A549 (cell line): ENCODE measurements at regions not wholly inside any gene's neighbourhood (a gene's known extent, or its start where the extent isn't known, plus 50 kb on each side); places are given as distances from the start of the nearest gene placed in this dataset.
"Not testable (repeated sequence)": the region's sequence is repeated elsewhere in the genome, so short reads cannot be mapped to it uniquely, and the experiment has no call there.

Experiments
- ATAC-seq, 2 experiments: fragments of 200-7000 bp in 1 of 2; fragments of >200 bp in 1 of 2; cut with Nextera tagmentation in 1 of 2; cut with Tn5 transposase in 1 of 2; 3 replicates each; pipeline versions ENCODE4 v1.8.0 to v1.9.1; 2018 to 2020; ENCODE audit warnings: mild to moderate bottlenecking in 1 of 2, moderate library complexity in 1 of 2
- CTCF ChIA-PET: fragments of 300-600 bp; sonication (Branson Sonifier 250); formaldehyde crosslinking; extraction: SDS; loops from one replicate; lab custom pipeline; 2021; ENCODE audit warnings: antibody characterized with exemption, inconsistent platforms; lab: Yijun Ruan, JAX
- POLR2A ChIA-PET: fragments of 350-600 bp; formaldehyde crosslinking; extraction: SDS; loops from one replicate; lab custom pipeline; 2021; ENCODE audit warnings: antibody characterized with exemption, inconsistent platforms; lab: Yijun Ruan, JAX
- DNase-seq, 2 experiments: peaks; one replicate each; pipeline versions ENCODE4 v3.0.0 to v3.0.0-alpha.2; 2011 to 2016; ENCODE audit warnings: low read depth in 1 of 2, low spot score in 1 of 2
- FAIRE-seq: peaks from 2 replicates; lab custom pipeline; 2011; peaks lifted over from hg19 to GRCh38; lab: Jason Lieb, UNC
- H3K27ac ChIP-seq, 2 experiments: fragments of >200 bp; sonication (Bioruptor Twin); formaldehyde crosslinking; 3 replicates each; pipeline ENCODE4 v1.5.1; 2016 to 2017
- H3K4me1 ChIP-seq: fragments of >200 bp; sonication (Bioruptor Twin); formaldehyde crosslinking; 3 replicates; pipeline ENCODE4 v1.6.1; 2016
- H3K4me2 ChIP-seq: fragments of >200 bp; sonication (Bioruptor Twin); formaldehyde crosslinking; 3 replicates; pipeline ENCODE4 v1.6.1; 2016
- H3K4me3 ChIP-seq: fragments of >200 bp; sonication (Bioruptor Twin); formaldehyde crosslinking; 3 replicates; pipeline ENCODE4 v1.5.1; 2016
- H3K9me3 ChIP-seq: fragments of >200 bp; sonication (Bioruptor Twin); formaldehyde crosslinking; 3 replicates; pipeline ENCODE4 v1.6.1; 2016
- ATOH8 ChIP-seq: fragments of 250-450 bp; sonication (Bioruptor Pico); IDR thresholded peaks from 2 replicates; pipeline ENCODE4 v1.5.0; 2020; ENCODE audit warnings: low read depth, mild to moderate bottlenecking, moderate library complexity
- CBX8 ChIP-seq: fragments of 200-600 bp; sonication (generic); IDR thresholded peaks from 2 replicates; pipeline ENCODE4 v1.6.1; 2016
- E2F6 ChIP-seq: IDR thresholded peaks from 2 replicates; pipeline ENCODE4 v1.6.1; 2012; ENCODE audit warnings: low read depth, borderline replicate concordance
- ELK1 ChIP-seq: fragments of 150-350 bp; IDR thresholded peaks from 2 replicates; pipeline ENCODE4 v1.6.1; 2014; ENCODE audit warnings: low read depth, mild to moderate bottlenecking, low read length
- ESRRA ChIP-seq: fragments of 150-350 bp; IDR thresholded peaks from 2 replicates; pipeline ENCODE4 v1.6.1; 2014; ENCODE audit warnings: mild to moderate bottlenecking, low read length, borderline replicate concordance
- FOSB ChIP-seq: fragments of 250-450 bp; sonication (Bioruptor Pico); IDR thresholded peaks from 2 replicates; pipeline ENCODE4 v1.5.0; 2020; ENCODE audit warnings: mild to moderate bottlenecking, moderate library complexity
- FOSL2 ChIP-seq, 2 experiments: fragments of 450-650 bp in 1 of 2; fragments of >200 bp in 1 of 2; sonication (Bioruptor Twin) in 1 of 2; formaldehyde crosslinking; IDR thresholded peaks; 2 replicates each; pipeline versions ENCODE4 v1.5.0 to v1.6.1; 2016 to 2020; ENCODE audit warnings: mild to moderate bottlenecking in 1 of 2, moderate library complexity in 1 of 2
- HDAC2 ChIP-seq: fragments of 200-600 bp; sonication (generic); IDR thresholded peaks from 2 replicates; pipeline ENCODE4 v1.6.1; 2016
- HOXB13 ChIP-seq: fragments of 250-450 bp; sonication (Bioruptor Pico); IDR thresholded peaks from 2 replicates; pipeline ENCODE4 v1.5.0; 2020; ENCODE audit warnings: low read depth, mild to moderate bottlenecking, moderate library complexity
- KDM5A ChIP-seq: fragments of 200-600 bp; sonication (generic); IDR thresholded peaks from 2 replicates; pipeline ENCODE4 v1.6.1; 2016; ENCODE audit warnings: antibody characterized with exemption, mild to moderate bottlenecking
- MAFK ChIP-seq: fragments of 450-650 bp; IDR thresholded peaks from 2 replicates; pipeline ENCODE4 v1.6.1; 2014; ENCODE audit not compliant: partially characterized antibody
- MAZ ChIP-seq: fragments of 150-350 bp; IDR thresholded peaks from 2 replicates; pipeline ENCODE4 v1.6.1; 2014; ENCODE audit warnings: antibody characterized with exemption, low read depth, low read length, borderline replicate concordance
- NR3C1 ChIP-seq: fragments of >200 bp; sonication (Bioruptor Twin); formaldehyde crosslinking; IDR thresholded peaks from 3 replicates; pipeline ENCODE4 v1.6.1; 2017
- POLR2A ChIP-seq: IDR thresholded peaks from 2 replicates; pipeline ENCODE4 v1.6.1; 2012; ENCODE audit warnings: mild to moderate bottlenecking, low read length
- REST ChIP-seq: fragments of 200-600 bp; sonication (generic); IDR thresholded peaks from 2 replicates; pipeline ENCODE4 v1.6.1; 2016; ENCODE audit warnings: antibody characterized with exemption, mild to moderate bottlenecking, moderate library complexity
- RFX5 ChIP-seq: fragments of 450-650 bp; IDR thresholded peaks from 2 replicates; pipeline ENCODE4 v1.7.1; 2014; ENCODE audit warnings: antibody characterized with exemption, mild to moderate bottlenecking, moderate library complexity
- RNF2 ChIP-seq: fragments of 200-600 bp; sonication (generic); IDR thresholded peaks from 2 replicates; pipeline ENCODE4 v1.6.1; 2016; ENCODE audit warnings: low read depth, mild to moderate bottlenecking, antibody characterized with exemption, moderate library complexity, borderline replicate concordance
- SMC3 ChIP-seq: fragments of >200 bp; sonication (Bioruptor Twin); formaldehyde crosslinking; IDR thresholded peaks from 3 replicates; pipeline ENCODE4 v1.6.1; 2018; ENCODE audit warnings: inconsistent platforms
- TP53 ChIP-seq: fragments of 250-450 bp; sonication (Bioruptor Pico); IDR thresholded peaks from 2 replicates; pipeline ENCODE4 v1.5.0; 2021; ENCODE audit warnings: mild to moderate bottlenecking, moderate library complexity
- WGBS: methylation state at CpG from one replicate; pipeline ENCODE4 v1.1.6; 2017; ENCODE audit errors: missing lambda C conversion rate; 5-methylcytosine and 5-hydroxymethylcytosine counted together

GRCh38 chr7:20543500-20543899 lies 72.0 kb upstream of the ABCB5 start:
- Histone ChIP-seq H3K4me1 (no peaks in the 10 kb centered on the region), H3K4me2 (no peak overlapping the region), H3K27ac (no peak overlapping the region), H3K9me3 (no peaks in the 10 kb centered on the region), H3K4me3 (no peak overlapping the region)
- TF ChIP-seq POLR2A (no peak), CBX8 (no peak), ESRRA (no peak), FOSB (CRISPR knock-in tag) (no peak), HOXB13 (no peak), ELK1 (no peak), ATOH8 (CRISPR knock-in tag) (no peak), TP53 (no peak), FOSL2 (IDR thresholded peaks at IDR 0.05) (no peak), FOSL2 (CRISPR knock-in tag; IDR thresholded peaks at IDR 0.05) (no peak), RFX5 (no peak), SMC3 (no peak), KDM5A (no peak), NR3C1 (no peak), MAFK (no peak)
- ATAC-seq, result no peak
- WGBS, result 7% methylated on average over 1 of the region's 1 CpG
- ChIA-PET CTCF (interaction anchor here (0.6 kb wide), 1 partner anchor 1228 kb away, joined by 3 read pairs; no protein-coding TSS in a partner anchor), POLR2A (no interaction called here)
- FAIRE-seq, result no peak
- no peak for DNase-seq

GRCh38 chr7:20545016-20545415 lies 70.5 kb upstream of the ABCB5 start:
- WGBS, result 26% methylated on average over 2 of the region's 2 CpGs

GRCh38 chr7:20546958-20547357 lies 68.5 kb upstream of the ABCB5 start:
- 66% methylated on average over 10 of the region's 10 CpGs for WGBS
- FAIRE-seq, result not testable (repeated sequence)

More at GRCh38 chr7:20545016-20545415, 70.5 kb upstream of the ABCB5 start:
- FAIRE-seq, result no peak
- ATAC-seq, result no peak
- H3K4me1 ChIP-seq, result no peaks in the 10 kb centered on the region
- no peaks in the 10 kb centered on the region for H3K9me3 ChIP-seq
- H3K4me3 ChIP-seq, result no peak overlapping the region
- CTCF ChIA-PET, result no interaction called here
- POLR2A ChIA-PET, result no interaction called here
- TF ChIP-seq REST, result no peak
- TF ChIP-seq HDAC2, result no peak
- no peak for TF ChIP-seq FOSB (CRISPR knock-in tag)
- TF ChIP-seq SMC3, result no peak
- no peak for TF ChIP-seq E2F6
- TF ChIP-seq RNF2, result no peak
- TF ChIP-seq MAZ, result no peak
- TF ChIP-seq RFX5, result no peak
- TF ChIP-seq ESRRA, result no peak
- no peak overlapping the region for H3K27ac ChIP-seq
- H3K4me2 ChIP-seq, result no peak overlapping the region
- DNase-seq, result no peak

More at GRCh38 chr7:20546958-20547357, 68.5 kb upstream of the ABCB5 start:
- H3K4me1 ChIP-seq, ATAC-seq, H3K27ac ChIP-seq, H3K4me2 ChIP-seq, CTCF ChIA-PET, H3K9me3 ChIP-seq, H3K4me3 ChIP-seq, POLR2A ChIA-PET, DNase-seq: not testable (repeated sequence)
